Suppressor macrophage treated with lipopolysaccharide for 4 hours (primary cell): ENCODE measurements at regions not wholly inside any gene's neighbourhood (a gene's known extent, or its start where the extent isn't known, plus 50 kb on each side); places are given as distances from the start of the nearest gene placed in this dataset.
"Not testable (repeated sequence)": the region's sequence is repeated elsewhere in the genome, so short reads cannot be mapped to it uniquely, and the experiment has no call there.

Experiments used
- DNase-seq: peaks from one replicate; pipeline ENCODE4 v3.0.0-alpha.2; 2020

- DNase-seq: no peak
These were observed 245.1 kb upstream of the C9orf72 start for GRCh38 chr9:27818348-27818747.

- no peak for DNase-seq
These were observed 255.6 kb upstream of the C9orf72 start for GRCh38 chr9:27828908-27829307.

GRCh38 chr9:27829621-27830020, 256.3 kb upstream of the C9orf72 start:
- no peak for DNase-seq

- not testable (repeated sequence) for DNase-seq
These were observed 258.8 kb upstream of the C9orf72 start for GRCh38 chr9:27832108-27832507.

GRCh38 chr9:27835286-27835685, 262.0 kb upstream of the C9orf72 start:
- DNase-seq: no peak

GRCh38 chr9:27835746-27836145, 262.5 kb upstream of the C9orf72 start:
- DNase-seq: no peak

- no peak for DNase-seq
These were observed 263.6 kb upstream of the C9orf72 start for GRCh38 chr9:27836661-27837401.

- no peak for DNase-seq
These were observed 265.6 kb upstream of the C9orf72 start for GRCh38 chr9:27838876-27839275.

GRCh38 chr9:27839767-27840166, 266.5 kb upstream of the C9orf72 start:
- DNase-seq: not testable (repeated sequence)

GRCh38 chr9:27844797-27845196, 271.5 kb upstream of the C9orf72 start:
- no peak for DNase-seq

GRCh38 chr9:27847380-27847779, 274.1 kb upstream of the C9orf72 start:
- DNase-seq: no peak

GRCh38 chr9:27847818-27848217, 274.5 kb upstream of the C9orf72 start:
- no peak for DNase-seq

- DNase-seq: no peak
These were observed 275.0 kb upstream of the C9orf72 start for GRCh38 chr9:27848315-27848714.

- no peak for DNase-seq
These were observed 278.6 kb upstream of the C9orf72 start for GRCh38 chr9:27851858-27852257.

GRCh38 chr9:27853529-27853928, 280.2 kb upstream of the C9orf72 start:
- no peak for DNase-seq

- no peak for DNase-seq
These were observed 282.8 kb upstream of the C9orf72 start for GRCh38 chr9:27856054-27856453.

GRCh38 chr9:27856748-27857147, 283.5 kb upstream of the C9orf72 start:
- DNase-seq: no peak

- no peak for DNase-seq
These were observed 288.6 kb upstream of the C9orf72 start for GRCh38 chr9:27861887-27862286.

- DNase-seq: no peak
These were observed 291.6 kb upstream of the C9orf72 start for GRCh38 chr9:27864644-27865438.

GRCh38 chr9:27866741-27867140, 293.5 kb upstream of the C9orf72 start:
- no peak for DNase-seq

GRCh38 chr9:27870404-27870803, 297.1 kb upstream of the C9orf72 start:
- no peak for DNase-seq

- DNase-seq: no peak
These were observed 306.9 kb upstream of the C9orf72 start for GRCh38 chr9:27880156-27880555.

- DNase-seq: no peak
These were observed 307.4 kb upstream of the C9orf72 start for GRCh38 chr9:27880635-27881034.

- DNase-seq: peak; percentile 6
These were observed 315.5 kb upstream of the C9orf72 start for GRCh38 chr9:27888661-27889295.
